GM21447 (cell line): ENCODE measurements at regions not wholly inside any gene's neighbourhood (a gene's known extent, or its start where the extent isn't known, plus 50 kb on each side); places are given as distances from the start of the nearest gene placed in this dataset.

Experiments used
- ATAC-seq: cut with Tn5 transposase; IDR thresholded peaks from one replicate; pipeline ENCODE4 v1.9.1; 2021; ENCODE audit not compliant: unreplicated experiment

- ATAC-seq: no peak
Measured at GRCh38 chr7:18306696-18307095, 188.9 kb upstream of the HDAC9 start.

- no peak for ATAC-seq
Measured at GRCh38 chr7:18308938-18309337, 186.6 kb upstream of the HDAC9 start.

- no peak for ATAC-seq
Measured at GRCh38 chr7:18312482-18312881, 183.1 kb upstream of the HDAC9 start.

GRCh38 chr7:18313965-18314364 lies 181.6 kb upstream of the HDAC9 start:
- ATAC-seq: no peak

- ATAC-seq: no peak
Measured at GRCh38 chr7:18315241-18315640, 180.3 kb upstream of the HDAC9 start.

GRCh38 chr7:18317941-18318340 lies 177.6 kb upstream of the HDAC9 start:
- no peak for ATAC-seq

GRCh38 chr7:18320422-18320821 lies 175.1 kb upstream of the HDAC9 start:
- ATAC-seq: no peak

GRCh38 chr7:18320971-18321567 lies 174.5 kb upstream of the HDAC9 start:
- ATAC-seq: peak; percentile 85

GRCh38 chr7:18330548-18330947 lies 165.0 kb upstream of the HDAC9 start:
- ATAC-seq: no peak

- no peak for ATAC-seq
Measured at GRCh38 chr7:18336626-18337025, 158.9 kb upstream of the HDAC9 start.

GRCh38 chr7:18337048-18337809 lies 158.3 kb upstream of the HDAC9 start:
- no peak for ATAC-seq

GRCh38 chr7:18338910-18339523 lies 156.5 kb upstream of the HDAC9 start:
- ATAC-seq: no peak

GRCh38 chr7:18341756-18342155 lies 153.8 kb upstream of the HDAC9 start:
- no peak for ATAC-seq

- no peak for ATAC-seq
Measured at GRCh38 chr7:18343047-18343446, 152.5 kb upstream of the HDAC9 start.

GRCh38 chr7:18344536-18344935 lies 151.0 kb upstream of the HDAC9 start:
- ATAC-seq: no peak

GRCh38 chr7:18345641-18346234 lies 149.8 kb upstream of the HDAC9 start:
- ATAC-seq: no peak

- ATAC-seq: no peak
Measured at GRCh38 chr7:18347170-18347569, 148.4 kb upstream of the HDAC9 start.

- ATAC-seq: no peak
Measured at GRCh38 chr7:18350678-18351077, 144.9 kb upstream of the HDAC9 start.

- ATAC-seq: peak; percentile 57
Measured at GRCh38 chr7:18352339-18353255, 143.0 kb upstream of the HDAC9 start.

GRCh38 chr7:18353339-18353738 lies 142.2 kb upstream of the HDAC9 start:
- ATAC-seq: no peak
